ENCODE measurements at regions not wholly inside any gene's neighbourhood (a gene's known extent, or its start where the extent isn't known, plus 50 kb on each side); places are given as distances from the start of the nearest gene placed in this dataset.

- H3K36me3 ChIP-seq (ENCODE audit: control insufficient read depth, low read depth, low read length): no peaks in the 10 kb centered on the region
- H3K4me1 ChIP-seq (ENCODE audit: control insufficient read depth, low read depth, low read length): no peaks in the 10 kb centered on the region
- no peak overlapping the region for H3K4me3 ChIP-seq (ENCODE audit: low read length)
- H3K9me3 ChIP-seq (ENCODE audit: control insufficient read depth, low read depth, low read length): no peaks in the 10 kb centered on the region
- no peak overlapping the region for H3K9ac ChIP-seq (ENCODE audit: low read length)
- no peak overlapping the region for H3K27ac ChIP-seq (ENCODE audit: low read length)
- H3K27me3 ChIP-seq (ENCODE audit: control insufficient read depth, insufficient read depth, low read length): no peaks in the 10 kb centered on the region
These were observed 203.1 kb upstream of the TMEM45B start for GRCh38 chr11:129612447-129612961.

DNA sequence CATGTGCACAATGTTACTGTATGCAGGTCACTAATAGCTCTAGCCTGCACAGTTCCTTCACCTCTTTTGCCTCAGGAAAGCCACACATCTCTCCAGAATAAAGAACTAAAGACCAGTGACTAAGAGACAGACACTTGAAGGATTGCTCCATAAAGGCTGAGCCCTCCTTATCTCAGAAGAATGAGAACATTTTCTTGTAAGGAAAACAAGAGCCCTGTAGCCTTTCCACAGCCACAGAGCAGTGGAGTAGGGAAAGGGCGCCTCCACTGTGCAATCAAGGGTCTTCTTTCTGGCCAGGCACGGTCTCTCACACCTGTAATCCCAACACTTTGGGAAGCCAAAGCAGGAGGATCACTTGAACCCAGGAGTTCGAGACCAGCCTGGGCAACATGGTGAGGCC, 202.6 kb upstream of the TMEM45B start:
- no peak overlapping the region for H3K9ac ChIP-seq (ENCODE audit: low read length)
- no peak overlapping the region for H3K27ac ChIP-seq (ENCODE audit: low read length)
- no peaks in the 10 kb centered on the region for H3K9me3 ChIP-seq (ENCODE audit: control insufficient read depth, low read depth, low read length)
- H3K4me3 ChIP-seq (ENCODE audit: low read length): no peak overlapping the region
- H3K4me1 ChIP-seq (ENCODE audit: control insufficient read depth, low read depth, low read length): no peaks in the 10 kb centered on the region
- no peaks in the 10 kb centered on the region for H3K27me3 ChIP-seq (ENCODE audit: control insufficient read depth, insufficient read depth, low read length)
- H3K36me3 ChIP-seq (ENCODE audit: control insufficient read depth, low read depth, low read length): no peaks in the 10 kb centered on the region

DNA sequence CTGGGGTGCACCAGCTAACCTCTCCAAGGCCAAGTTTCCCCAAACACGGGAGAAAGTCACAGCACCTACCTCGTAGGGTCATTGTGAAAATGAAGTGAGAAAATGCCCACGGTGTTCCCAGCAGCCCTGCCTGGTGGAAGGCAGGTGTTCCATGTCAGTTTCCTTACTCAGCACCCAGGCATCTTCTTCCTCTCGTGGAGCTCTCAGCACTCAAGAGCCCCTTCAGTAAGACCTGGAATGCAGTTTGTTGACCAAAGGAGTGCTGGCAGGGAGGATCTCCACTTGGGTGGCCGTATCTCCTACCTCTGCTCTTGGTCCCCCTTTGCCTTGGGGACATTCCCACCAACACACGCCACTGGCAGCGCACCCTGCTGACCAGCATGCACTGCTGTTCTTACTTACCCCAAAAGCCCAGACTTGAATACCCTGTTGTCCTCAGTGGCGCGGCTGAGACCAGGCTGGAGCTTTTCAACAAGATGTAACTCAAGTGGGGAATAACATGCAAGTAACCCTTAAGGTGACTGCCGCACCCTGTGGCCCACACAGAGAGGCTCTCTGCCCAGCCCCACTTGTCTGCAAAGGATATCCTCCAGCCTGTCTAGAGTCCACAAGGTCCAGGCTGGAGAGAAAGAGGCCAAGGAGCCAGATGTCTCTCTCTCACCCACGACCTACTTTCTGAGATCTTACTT, 201.2 kb upstream of the TMEM45B start:
- Histone ChIP-seq H3K9me3 (ENCODE audit: control insufficient read depth, low read depth, low read length) (no peaks in the 10 kb centered on the region), H3K27me3 (ENCODE audit: control insufficient read depth, insufficient read depth, low read length) (no peaks in the 10 kb centered on the region), H3K4me3 (ENCODE audit: low read length) (no peak overlapping the region), H3K36me3 (ENCODE audit: control insufficient read depth, low read depth, low read length) (no peaks in the 10 kb centered on the region), H3K27ac (ENCODE audit: low read length) (no peak overlapping the region), H3K9ac (ENCODE audit: low read length) (no peak overlapping the region), H3K4me1 (ENCODE audit: control insufficient read depth, low read depth, low read length) (no peaks in the 10 kb centered on the region)

DNA sequence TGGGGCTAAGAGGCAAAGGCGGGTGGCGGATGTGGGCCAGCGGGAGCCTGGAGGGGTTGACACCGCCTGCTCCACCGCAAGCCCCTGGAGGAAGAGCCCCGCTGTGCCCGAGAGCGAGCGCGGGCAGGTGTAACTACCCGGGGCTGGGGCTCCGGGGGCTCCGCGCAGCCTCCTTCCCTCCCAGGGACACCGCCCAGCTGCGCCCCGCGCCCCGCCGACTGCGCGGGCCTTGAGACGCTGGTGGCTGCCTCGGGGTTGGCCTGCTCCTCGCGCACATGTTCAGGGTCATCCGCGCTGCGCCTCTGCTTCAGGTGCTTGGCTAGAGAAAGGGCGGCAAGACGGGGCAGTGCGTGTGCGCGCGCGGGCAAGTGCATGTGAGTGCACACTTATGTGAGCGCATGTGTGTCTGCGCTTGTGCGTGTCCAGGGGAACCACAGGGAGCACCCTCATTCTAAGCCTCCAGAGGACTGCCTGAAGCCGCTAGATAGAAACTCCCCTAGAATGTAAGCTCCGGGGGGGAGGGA, 197.5 kb upstream of the TMEM45B start:
- Histone ChIP-seq H3K27me3 (ENCODE audit: control insufficient read depth, insufficient read depth, low read length) (no peaks in the 10 kb centered on the region), H3K36me3 (ENCODE audit: control insufficient read depth, low read depth, low read length) (no peaks in the 10 kb centered on the region), H3K27ac (ENCODE audit: low read length) (no peak overlapping the region), H3K4me3 (ENCODE audit: low read length) (no peak overlapping the region), H3K4me1 (ENCODE audit: control insufficient read depth, low read depth, low read length) (no peaks in the 10 kb centered on the region), H3K9ac (ENCODE audit: low read length) (no peak overlapping the region), H3K9me3 (ENCODE audit: control insufficient read depth, low read depth, low read length) (no peaks in the 10 kb centered on the region)

- H3K4me3 ChIP-seq (ENCODE audit: low read length): no peak overlapping the region
- H3K9ac ChIP-seq (ENCODE audit: low read length): no peak overlapping the region
- no peaks in the 10 kb centered on the region for H3K36me3 ChIP-seq (ENCODE audit: control insufficient read depth, low read depth, low read length)
- no peaks in the 10 kb centered on the region for H3K27me3 ChIP-seq (ENCODE audit: control insufficient read depth, insufficient read depth, low read length)
- H3K27ac ChIP-seq (ENCODE audit: low read length): no peak overlapping the region
- H3K9me3 ChIP-seq (ENCODE audit: control insufficient read depth, low read depth, low read length): no peaks in the 10 kb centered on the region
- no peaks in the 10 kb centered on the region for H3K4me1 ChIP-seq (ENCODE audit: control insufficient read depth, low read depth, low read length)
These were observed 195.2 kb upstream of the TMEM45B start for GRCh38 chr11:129620237-129621104.

DNA sequence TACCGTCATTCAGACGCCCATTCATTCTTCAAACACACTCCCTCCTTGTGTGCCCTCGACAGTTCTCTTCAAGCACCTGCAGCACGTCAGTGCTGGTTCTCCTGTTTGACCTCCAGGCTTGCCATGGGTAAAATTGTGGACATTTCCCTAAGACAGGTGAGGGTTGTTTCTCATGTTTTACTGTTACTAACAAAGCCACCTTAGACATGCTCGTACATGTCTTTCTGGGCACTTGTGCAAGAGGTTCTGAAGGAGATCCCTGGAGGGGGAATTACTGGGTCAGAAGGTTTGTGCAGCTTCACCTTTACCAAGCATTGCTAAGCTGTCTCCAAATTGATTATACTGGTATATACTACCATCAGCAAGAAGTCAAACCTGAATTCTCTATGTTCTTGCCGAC, 189.7 kb upstream of the TMEM45B start:
- Histone ChIP-seq H3K36me3 (ENCODE audit: control insufficient read depth, low read depth, low read length) (no peaks in the 10 kb centered on the region), H3K9ac (ENCODE audit: low read length) (no peak overlapping the region), H3K9me3 (ENCODE audit: control insufficient read depth, low read depth, low read length) (no peaks in the 10 kb centered on the region), H3K4me1 (ENCODE audit: control insufficient read depth, low read depth, low read length) (no peaks in the 10 kb centered on the region), H3K27ac (ENCODE audit: low read length) (no peak overlapping the region), H3K4me3 (ENCODE audit: low read length) (no peak overlapping the region), H3K27me3 (ENCODE audit: control insufficient read depth, insufficient read depth, low read length) (no peaks in the 10 kb centered on the region)

GRCh38 chr11:129631201-129631600, 184.4 kb upstream of the TMEM45B start:
- Histone ChIP-seq H3K27me3 (ENCODE audit: control insufficient read depth, insufficient read depth, low read length) (no peaks in the 10 kb centered on the region), H3K4me1 (ENCODE audit: control insufficient read depth, low read depth, low read length) (no peaks in the 10 kb centered on the region), H3K9ac (ENCODE audit: low read length) (no peak overlapping the region), H3K27ac (ENCODE audit: low read length) (no peak overlapping the region), H3K36me3 (ENCODE audit: control insufficient read depth, low read depth, low read length) (no peaks in the 10 kb centered on the region), H3K4me3 (ENCODE audit: low read length) (no peak overlapping the region), H3K9me3 (ENCODE audit: control insufficient read depth, low read depth, low read length) (no peaks in the 10 kb centered on the region)

DNA sequence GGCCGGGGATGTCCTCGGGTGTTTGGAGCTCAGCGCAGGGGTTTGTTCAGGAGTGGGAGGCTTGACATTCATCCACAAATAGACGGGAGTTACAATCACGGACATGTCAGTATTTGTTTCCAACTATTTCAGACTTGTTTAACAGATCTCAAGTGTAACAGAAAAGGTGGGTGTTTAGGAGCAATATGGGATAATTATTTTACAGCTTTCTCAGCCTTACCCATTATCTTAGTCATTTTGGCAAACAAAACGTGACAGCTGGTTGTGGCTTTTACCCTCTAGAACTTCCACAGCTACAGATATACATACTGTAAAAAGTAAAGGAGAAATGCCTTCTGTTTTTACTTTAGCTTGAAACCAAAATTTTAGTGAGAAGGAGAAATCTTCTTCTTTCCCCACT, 178.7 kb upstream of the TMEM45B start:
- H3K4me1 ChIP-seq (ENCODE audit: control insufficient read depth, low read depth, low read length): no peaks in the 10 kb centered on the region

GRCh38 chr11:129637473-129637872, 178.2 kb upstream of the TMEM45B start:
- no peaks in the 10 kb centered on the region for H3K9me3 ChIP-seq (ENCODE audit: control insufficient read depth, low read depth, low read length)
- no peak overlapping the region for H3K27ac ChIP-seq (ENCODE audit: low read length)
- no peaks in the 10 kb centered on the region for H3K27me3 ChIP-seq (ENCODE audit: control insufficient read depth, insufficient read depth, low read length)
- H3K36me3 ChIP-seq (ENCODE audit: control insufficient read depth, low read depth, low read length): no peaks in the 10 kb centered on the region
- H3K9ac ChIP-seq (ENCODE audit: low read length): no peak overlapping the region
- H3K4me3 ChIP-seq (ENCODE audit: low read length): no peak overlapping the region
- no peaks in the 10 kb centered on the region for H3K4me1 ChIP-seq (ENCODE audit: control insufficient read depth, low read depth, low read length)

More for the DNA sequence above, 178.7 kb upstream of the TMEM45B start:
- no peaks in the 10 kb centered on the region for H3K9me3 ChIP-seq (ENCODE audit: control insufficient read depth, low read depth, low read length)
- no peak overlapping the region for H3K9ac ChIP-seq (ENCODE audit: low read length)
- H3K4me3 ChIP-seq (ENCODE audit: low read length): no peak overlapping the region
- no peaks in the 10 kb centered on the region for H3K27me3 ChIP-seq (ENCODE audit: control insufficient read depth, insufficient read depth, low read length)
- no peaks in the 10 kb centered on the region for H3K36me3 ChIP-seq (ENCODE audit: control insufficient read depth, low read depth, low read length)
- H3K27ac ChIP-seq (ENCODE audit: low read length): no peak overlapping the region

GRCh38 chr11:129637983-129638776, 177.5 kb upstream of the TMEM45B start:
- no peaks in the 10 kb centered on the region for H3K9me3 ChIP-seq (ENCODE audit: control insufficient read depth, low read depth, low read length)
- no peak overlapping the region for H3K27ac ChIP-seq (ENCODE audit: low read length)
- H3K9ac ChIP-seq (ENCODE audit: low read length): no peak overlapping the region
- H3K4me3 ChIP-seq (ENCODE audit: low read length): no peak overlapping the region
- no peaks in the 10 kb centered on the region for H3K4me1 ChIP-seq (ENCODE audit: control insufficient read depth, low read depth, low read length)
- H3K27me3 ChIP-seq (ENCODE audit: control insufficient read depth, insufficient read depth, low read length): no peaks in the 10 kb centered on the region
- H3K36me3 ChIP-seq (ENCODE audit: control insufficient read depth, low read depth, low read length): no peaks in the 10 kb centered on the region

- H3K27ac ChIP-seq (ENCODE audit: low read length): no peak overlapping the region
- H3K9ac ChIP-seq (ENCODE audit: low read length): no peak overlapping the region
- H3K4me1 ChIP-seq (ENCODE audit: control insufficient read depth, low read depth, low read length): no peaks in the 10 kb centered on the region
These were observed 176.3 kb upstream of the TMEM45B start for GRCh38 chr11:129639300-129639699.

More at GRCh38 chr11:129639300-129639699, 176.3 kb upstream of the TMEM45B start:
- H3K4me3 ChIP-seq (ENCODE audit: low read length): no peak overlapping the region
- no peaks in the 10 kb centered on the region for H3K36me3 ChIP-seq (ENCODE audit: control insufficient read depth, low read depth, low read length)
- H3K27me3 ChIP-seq (ENCODE audit: control insufficient read depth, insufficient read depth, low read length): no peaks in the 10 kb centered on the region
- H3K9me3 ChIP-seq (ENCODE audit: control insufficient read depth, low read depth, low read length): no peaks in the 10 kb centered on the region

Measured in iPS-18a (cell line).